ENCODE measurements at regions not wholly inside any gene's neighbourhood (a gene's known extent, or its start where the extent isn't known, plus 50 kb on each side); places are given as distances from the start of the nearest gene placed in this dataset.

DNA sequence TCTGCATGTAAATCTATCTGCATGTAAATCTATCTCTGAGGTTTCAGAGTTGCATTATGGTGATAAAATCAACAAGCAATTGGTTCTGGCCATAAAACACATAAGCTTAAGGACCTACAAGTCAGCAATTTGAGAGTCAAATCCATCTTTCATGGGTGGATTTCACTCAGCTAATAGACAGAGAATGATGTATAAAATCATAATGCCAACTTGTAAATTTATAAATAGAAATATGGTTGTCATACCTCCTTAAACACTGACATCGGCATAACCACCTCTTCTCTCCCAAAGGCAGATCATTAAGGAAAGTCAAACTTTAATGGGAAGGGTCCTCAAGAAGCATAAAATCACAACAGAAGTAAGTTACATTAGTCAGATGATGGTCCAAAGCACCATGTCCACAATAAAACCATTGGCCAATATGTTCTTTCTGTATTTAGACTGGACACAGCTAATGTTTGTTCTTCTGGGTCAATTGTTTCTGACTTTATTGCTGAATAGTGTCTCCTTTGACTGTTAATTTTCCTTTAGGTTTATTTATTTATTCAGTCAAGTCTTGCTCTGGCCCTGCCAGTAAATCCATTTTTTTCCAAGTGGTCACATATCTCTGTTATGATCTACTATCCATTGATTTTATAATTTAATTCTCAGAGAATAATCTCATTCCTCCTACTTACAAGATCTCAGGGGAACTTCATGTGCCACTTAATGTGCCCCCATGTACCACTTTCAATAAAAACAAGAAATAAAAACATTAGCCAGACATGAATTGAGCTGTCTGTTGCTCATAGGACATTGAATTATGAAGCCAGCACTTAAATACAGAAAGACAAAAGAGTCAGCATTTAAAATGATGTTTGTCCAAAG lies 382.9 kb upstream of the IRAK1BP1 start:
- H3K9me3 Mint-ChIP-seq = no peaks in the 10 kb centered on the region
- Histone ChIP-seq H3K27me3 (ENCODE audit: control insufficient read depth in 1 of 2, insufficient read depth in 2 of 2, low read length in 2 of 2) (no peaks in the 10 kb centered on the region), H3K27ac (ENCODE audit: low read depth in 1 of 2, low read length in 2 of 2) (no peak overlapping the region), H3K9me3 (ENCODE audit: control insufficient read depth in 1 of 2, insufficient read depth in 1 of 2, low read length in 2 of 2) (no peaks in the 10 kb centered on the region), H3K4me1 (ENCODE audit: insufficient read depth, low read length) (no peaks in the 10 kb centered on the region), H3K4me3 (ENCODE audit: low read length) (no peak overlapping the region), H3K36me3 (ENCODE audit: insufficient read depth, low read length) (no peaks in the 10 kb centered on the region)
- ATAC-seq (ENCODE audit: poor library complexity) (no peak), DNase-seq (no peak)
- no peaks in the 10 kb centered on the region for H3K36me3 Mint-ChIP-seq (ENCODE audit: low read depth)
- ChIA-PET POLR2A (no interaction called here), CTCF (interaction anchor here (1.7 kb wide), 1 partner anchor 19 kb away, joined by 3 read pairs; no protein-coding TSS in a partner anchor)
- no peaks in the 10 kb centered on the region for H3K4me1 Mint-ChIP-seq (ENCODE audit: low read depth)
- H3K27me3 Mint-ChIP-seq = no peaks in the 10 kb centered on the region
- no peak overlapping the region for H3K4me3 Mint-ChIP-seq
- no peak overlapping the region for H3K27ac Mint-ChIP-seq
- TF ChIP-seq, protein P1, sequence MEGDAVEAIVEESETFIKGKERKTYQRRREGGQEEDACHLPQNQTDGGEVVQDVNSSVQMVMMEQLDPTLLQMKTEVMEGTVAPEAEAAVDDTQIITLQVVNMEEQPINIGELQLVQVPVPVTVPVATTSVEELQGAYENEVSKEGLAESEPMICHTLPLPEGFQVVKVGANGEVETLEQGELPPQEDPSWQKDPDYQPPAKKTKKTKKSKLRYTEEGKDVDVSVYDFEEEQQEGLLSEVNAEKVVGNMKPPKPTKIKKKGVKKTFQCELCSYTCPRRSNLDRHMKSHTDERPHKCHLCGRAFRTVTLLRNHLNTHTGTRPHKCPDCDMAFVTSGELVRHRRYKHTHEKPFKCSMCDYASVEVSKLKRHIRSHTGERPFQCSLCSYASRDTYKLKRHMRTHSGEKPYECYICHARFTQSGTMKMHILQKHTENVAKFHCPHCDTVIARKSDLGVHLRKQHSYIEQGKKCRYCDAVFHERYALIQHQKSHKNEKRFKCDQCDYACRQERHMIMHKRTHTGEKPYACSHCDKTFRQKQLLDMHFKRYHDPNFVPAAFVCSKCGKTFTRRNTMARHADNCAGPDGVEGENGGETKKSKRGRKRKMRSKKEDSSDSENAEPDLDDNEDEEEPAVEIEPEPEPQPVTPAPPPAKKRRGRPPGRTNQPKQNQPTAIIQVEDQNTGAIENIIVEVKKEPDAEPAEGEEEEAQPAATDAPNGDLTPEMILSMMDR (IDR thresholded peaks at IDR 0.05) = no peak
- intact Hi-C loops (cut with DNase I, micrococcal nuclease) = no loop called here

DNA sequence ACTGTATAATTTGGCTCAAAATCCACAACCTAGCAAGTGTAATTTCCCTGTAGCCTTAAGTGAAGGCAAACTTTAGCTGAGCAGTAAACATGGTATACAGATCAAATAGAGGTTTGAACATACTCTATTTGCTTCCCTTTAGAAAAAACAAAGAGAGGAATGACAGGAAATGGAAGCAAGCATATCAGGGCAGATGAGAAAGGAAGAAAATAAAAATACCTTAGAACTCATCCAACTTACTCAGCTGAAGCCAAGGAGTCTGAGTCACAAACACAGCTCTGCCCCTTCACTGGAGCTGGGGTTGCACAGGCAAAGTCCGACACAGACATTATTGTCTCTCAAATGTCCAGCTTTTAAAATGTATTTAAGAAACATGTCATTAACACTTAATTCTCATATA lies 379.9 kb upstream of the IRAK1BP1 start:
- Mint-ChIP-seq H3K27me3 (no peaks in the 10 kb centered on the region), H3K9me3 (no peaks in the 10 kb centered on the region), H3K4me1 (ENCODE audit: low read depth) (no peaks in the 10 kb centered on the region), H3K36me3 (ENCODE audit: low read depth) (no peaks in the 10 kb centered on the region), H3K4me3 (no peak overlapping the region), H3K27ac (no peak overlapping the region)
- Histone ChIP-seq H3K4me3 (ENCODE audit: low read length) (no peak overlapping the region), H3K27me3 (ENCODE audit: control insufficient read depth in 1 of 2, insufficient read depth in 2 of 2, low read length in 2 of 2) (no peaks in the 10 kb centered on the region), H3K27ac (ENCODE audit: low read depth in 1 of 2, low read length in 2 of 2) (no peak overlapping the region), H3K4me1 (ENCODE audit: insufficient read depth, low read length) (no peaks in the 10 kb centered on the region), H3K36me3 (ENCODE audit: insufficient read depth, low read length) (no peaks in the 10 kb centered on the region), H3K9me3 (ENCODE audit: control insufficient read depth in 1 of 2, insufficient read depth in 1 of 2, low read length in 2 of 2) (no peaks in the 10 kb centered on the region)
- TF ChIP-seq, protein P1 (IDR thresholded peaks at IDR 0.05) = no peak
- ATAC-seq (ENCODE audit: poor library complexity) (no peak), DNase-seq (no peak)
- POLR2A ChIA-PET = no interaction called here
- intact Hi-C loops (cut with DNase I, micrococcal nuclease) = no loop called here
- CTCF ChIA-PET = no interaction called here

DNA sequence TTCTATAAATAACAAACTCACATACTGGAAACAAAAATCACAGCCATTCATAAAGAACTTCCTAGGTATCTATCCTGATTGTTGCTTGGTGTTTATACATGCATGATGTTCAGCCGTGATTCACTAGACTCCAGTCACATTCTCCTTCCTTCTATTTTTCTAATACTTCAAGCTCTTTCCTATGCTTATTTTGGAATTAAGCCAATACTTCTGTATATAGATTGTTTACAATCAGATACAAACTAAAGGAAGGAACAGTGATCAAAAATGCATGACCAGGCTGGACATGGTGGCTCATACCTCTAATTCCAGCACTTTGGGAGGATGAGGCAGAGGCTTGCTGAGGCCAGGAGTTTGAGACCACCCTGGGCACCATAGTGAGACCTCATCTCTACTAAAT lies 377.5 kb upstream of the IRAK1BP1 start:
- Mint-ChIP-seq H3K27me3 (no peaks in the 10 kb centered on the region), H3K27ac (no peak overlapping the region), H3K4me3 (no peak overlapping the region), H3K36me3 (ENCODE audit: low read depth) (no peaks in the 10 kb centered on the region), H3K9me3 (no peaks in the 10 kb centered on the region), H3K4me1 (ENCODE audit: low read depth) (no peaks in the 10 kb centered on the region)
- CTCF ChIA-PET = no interaction called here
- H3K36me3 ChIP-seq (ENCODE audit: insufficient read depth, low read length) = no peaks in the 10 kb centered on the region
- no peaks in the 10 kb centered on the region for H3K27me3 ChIP-seq (ENCODE audit: control insufficient read depth in 1 of 2, insufficient read depth in 2 of 2, low read length in 2 of 2)
- TF ChIP-seq, protein P1 (IDR thresholded peaks at IDR 0.05) = no peak
- no peak overlapping the region for H3K27ac ChIP-seq (ENCODE audit: low read depth in 1 of 2, low read length in 2 of 2)
- ATAC-seq (ENCODE audit: poor library complexity) = no peak
- no peak for DNase-seq
- no peaks in the 10 kb centered on the region for H3K9me3 ChIP-seq (ENCODE audit: control insufficient read depth in 1 of 2, insufficient read depth in 1 of 2, low read length in 2 of 2)
- POLR2A ChIA-PET = interaction anchor here (0.7 kb wide), 1 partner anchor 47 kb away, joined by 3 read pairs; no protein-coding TSS in a partner anchor
- H3K4me3 ChIP-seq (ENCODE audit: low read length) = no peak overlapping the region
- no peaks in the 10 kb centered on the region for H3K4me1 ChIP-seq (ENCODE audit: insufficient read depth, low read length)
- intact Hi-C loops (cut with DNase I, micrococcal nuclease) = no loop called here

All from CD4-positive, alpha-beta T cell (primary cell).